SU-DHL-6 (cell line): ENCODE measurements at regions not wholly inside any gene's neighbourhood (a gene's known extent, or its start where the extent isn't known, plus 50 kb on each side); places are given as distances from the start of the nearest gene placed in this dataset.

Experiments used
- H2AFZ ChIP-seq: fragments of 200-600 bp; sonication (generic); 2 replicates; pipeline ENCODE4 v1.6.1; 2014; ENCODE audit warnings: low read depth, mild to moderate bottlenecking, moderate library complexity, mixed read lengths, antibody characterized with exemption, low read length; ENCODE audit not compliant: severe bottlenecking
- H3F3A ChIP-seq: fragments of 200-600 bp; shearing (Covaris generic); 2 replicates; pipeline ENCODE4 v1.6.0; 2016; ENCODE audit warnings: antibody characterized with exemption, mild to moderate bottlenecking; ENCODE audit not compliant: insufficient read depth
- H3K27ac ChIP-seq: fragments of 200-600 bp; sonication (generic); 2 replicates; pipeline ENCODE4 v1.5.1; 2016; ENCODE audit warnings: low read depth, mild to moderate bottlenecking, low read length, moderate library complexity, mixed read lengths
- H3K27me3 ChIP-seq: fragments of 200-600 bp; sonication (generic), shearing (Covaris generic); 2 replicates; pipeline ENCODE4 v1.6.0; 2014; ENCODE audit warnings: mild to moderate bottlenecking, low read length
- H3K36me3 ChIP-seq: fragments of 200-600 bp; sonication (generic); 2 replicates; pipeline ENCODE4 v1.6.1; 2014; ENCODE audit warnings: mild to moderate bottlenecking, low read length, mixed read lengths
- H3K4me2 ChIP-seq: fragments of 300-600, 200-600 bp; shearing (Covaris generic), sonication (generic); 2 replicates; pipeline ENCODE4 v1.6.0; 2014; ENCODE audit warnings: low read length, low read depth, mild to moderate bottlenecking; ENCODE audit not compliant: poor library complexity, severe bottlenecking
- H3K4me3 ChIP-seq: fragments of 200-600 bp; sonication (generic); 2 replicates; pipeline ENCODE4 v1.5.1; 2014; ENCODE audit warnings: antibody characterized with exemption, low read length, mild to moderate bottlenecking, mixed read lengths; ENCODE audit not compliant: insufficient read depth, poor library complexity, severe bottlenecking
- H3K79me2 ChIP-seq: fragments of 200-600 bp; sonication (generic); 2 replicates; pipeline ENCODE4 v1.6.1; 2014; ENCODE audit warnings: mild to moderate bottlenecking, low read length, moderate library complexity; ENCODE audit not compliant: insufficient read depth
- H3K9ac ChIP-seq: fragments of 200-600 bp; sonication (generic); 2 replicates; pipeline ENCODE4 v1.7.0; 2014; ENCODE audit warnings: mild to moderate bottlenecking, low read length
- H3K9me2 ChIP-seq: fragments of 200-600 bp; sonication (generic); replicated peaks from 2 replicates; pipeline ENCODE4 v1.6.1; 2014; ENCODE audit warnings: low read length; ENCODE audit not compliant: insufficient read depth
- H3K9me3 ChIP-seq: fragments of 200-600 bp; sonication (generic); 2 replicates; pipeline ENCODE4 v1.6.1; 2014; ENCODE audit warnings: low read length, mixed read lengths; ENCODE audit not compliant: insufficient read depth
- H4K20me1 ChIP-seq: fragments of 200-600 bp; sonication (generic); 2 replicates; pipeline ENCODE4 v1.6.1; 2014; ENCODE audit warnings: low read depth, mild to moderate bottlenecking, antibody characterized with exemption, low read length, moderate library complexity, mixed read lengths
- CTCF ChIP-seq: fragments of 200-600 bp; sonication (generic); IDR thresholded peaks from one replicate; pipeline ENCODE4 v1.5.1; 2017; ENCODE audit warnings: antibody characterized with exemption, mild to moderate bottlenecking, low read length, moderate library complexity; ENCODE audit not compliant: insufficient read depth, poor library complexity, severe bottlenecking
- EZH2phosphoT487 ChIP-seq: fragments of 200-600 bp; sonication (generic), shearing (Covaris generic); conservative IDR thresholded peaks from 2 replicates; pipeline ENCODE4 v1.6.1; 2018; ENCODE audit warnings: mild to moderate bottlenecking, antibody characterized with exemption, low read length, moderate library complexity, mixed read lengths

- no peaks in the 10 kb centered on the region for H4K20me1 ChIP-seq
- no peak overlapping the region for H2AFZ ChIP-seq
- no peak overlapping the region for H3K9ac ChIP-seq
- H3K79me2 ChIP-seq = no peaks in the 10 kb centered on the region
- H3K4me2 ChIP-seq = no peak overlapping the region
- no peak overlapping the region for H3K27ac ChIP-seq
- H3K4me3 ChIP-seq = no peak overlapping the region
- no peaks in the 10 kb centered on the region for H3K36me3 ChIP-seq
- H3K9me2 ChIP-seq = no peaks in the 10 kb centered on the region
- no peak for TF ChIP-seq EZH2phosphoT487
- no peak for TF ChIP-seq CTCF
- no peaks in the 10 kb centered on the region for H3F3A ChIP-seq
- no peaks in the 10 kb centered on the region for H3K9me3 ChIP-seq
- no peaks in the 10 kb centered on the region for H3K27me3 ChIP-seq
These were observed 247.7 kb upstream of the SFSWAP start for GRCh38 chr12:131463174-131463573.

- Histone ChIP-seq H3K27ac (no peak overlapping the region), H3K9ac (no peak overlapping the region), H3F3A (no peaks in the 10 kb centered on the region), H3K4me3 (no peak overlapping the region), H3K4me2 (no peak overlapping the region), H3K9me2 (no peaks in the 10 kb centered on the region), H4K20me1 (no peaks in the 10 kb centered on the region), H2AFZ (no peak overlapping the region), H3K27me3 (no peaks in the 10 kb centered on the region), H3K9me3 (no peaks in the 10 kb centered on the region), H3K79me2 (no peaks in the 10 kb centered on the region), H3K36me3 (no peaks in the 10 kb centered on the region)
- TF ChIP-seq CTCF (no peak), EZH2phosphoT487 (no peak)
These were observed 246.8 kb upstream of the SFSWAP start for GRCh38 chr12:131464081-131464480.

- H3K9me3 ChIP-seq = no peaks in the 10 kb centered on the region
- H3K27ac ChIP-seq = no peak overlapping the region
- TF ChIP-seq CTCF = no peak
- TF ChIP-seq EZH2phosphoT487 = no peak
- no peaks in the 10 kb centered on the region for H3K9me2 ChIP-seq
- no peaks in the 10 kb centered on the region for H4K20me1 ChIP-seq
- H2AFZ ChIP-seq = no peak overlapping the region
- H3K4me2 ChIP-seq = no peak overlapping the region
- no peak overlapping the region for H3K4me3 ChIP-seq
- no peaks in the 10 kb centered on the region for H3K79me2 ChIP-seq
- H3K27me3 ChIP-seq = no peaks in the 10 kb centered on the region
- no peak overlapping the region for H3K9ac ChIP-seq
- no peaks in the 10 kb centered on the region for H3F3A ChIP-seq
- no peaks in the 10 kb centered on the region for H3K36me3 ChIP-seq
These were observed 244.6 kb upstream of the SFSWAP start for GRCh38 chr12:131466306-131466705.

GRCh38 chr12:131466932-131467331 is 244.0 kb upstream of the SFSWAP start:
- Histone ChIP-seq H3K36me3 (no peaks in the 10 kb centered on the region), H3K9me2 (no peaks in the 10 kb centered on the region), H3K27me3 (no peaks in the 10 kb centered on the region), H4K20me1 (no peaks in the 10 kb centered on the region), H3K79me2 (no peaks in the 10 kb centered on the region), H3K9me3 (no peaks in the 10 kb centered on the region), H3K27ac (no peak overlapping the region), H3K4me2 (no peak overlapping the region), H2AFZ (no peak overlapping the region), H3K9ac (no peak overlapping the region), H3K4me3 (no peak overlapping the region), H3F3A (no peaks in the 10 kb centered on the region)
- TF ChIP-seq EZH2phosphoT487 = no peak
